H1 (cell line): ENCODE measurements at regions not wholly inside any gene's neighbourhood (a gene's known extent, or its start where the extent isn't known, plus 50 kb on each side); places are given as distances from the start of the nearest gene placed in this dataset.

ENCODE experiments used
- CBX5 ChIP-seq: fragments of 300-800, 300-1000 bp; sonication (generic); IDR thresholded peaks from 2 replicates; pipeline ENCODE4 v1.7.1; 2016; ENCODE audit warnings: antibody characterized with exemption, low read length, low read depth
- CEBPB ChIP-seq: IDR thresholded peaks from 2 replicates; pipeline ENCODE4 v1.6.1; 2012; ENCODE audit warnings: low read depth, low read length
- RFX5 ChIP-seq: IDR thresholded peaks from 2 replicates; pipeline ENCODE4 v1.6.1; 2011; ENCODE audit warnings: low read depth, low read length, improper control_type of control experiment, borderline replicate concordance
- RXRA ChIP-seq: IDR thresholded peaks from 2 replicates; pipeline ENCODE4 v1.6.1; 2011; ENCODE audit warnings: low read depth, mild to moderate bottlenecking, low read length, moderate library complexity; ENCODE audit not compliant: insufficient read depth
- TBP ChIP-seq: IDR thresholded peaks from 2 replicates; pipeline ENCODE4 v1.6.1; 2011; ENCODE audit warnings: low read depth, low read length, improper control_type of control experiment
- TF ChIP-seq, protein P1 (sequence below), 3 experiments: IDR thresholded peaks; 1 replicate in 2 of 3; 2 replicates in 1 of 3; pipeline versions ENCODE4 v1.5.1 to v1.6.1; 2011; ENCODE audit warnings: low read length in 3 of 3, mild to moderate bottlenecking in 3 of 3, inconsistent platforms in 2 of 3, low read depth in 1 of 3, moderate library complexity in 1 of 3; ENCODE audit not compliant: insufficient read depth in 1 of 3; ENCODE audit errors: control extremely low read depth in 1 of 3

DNA sequence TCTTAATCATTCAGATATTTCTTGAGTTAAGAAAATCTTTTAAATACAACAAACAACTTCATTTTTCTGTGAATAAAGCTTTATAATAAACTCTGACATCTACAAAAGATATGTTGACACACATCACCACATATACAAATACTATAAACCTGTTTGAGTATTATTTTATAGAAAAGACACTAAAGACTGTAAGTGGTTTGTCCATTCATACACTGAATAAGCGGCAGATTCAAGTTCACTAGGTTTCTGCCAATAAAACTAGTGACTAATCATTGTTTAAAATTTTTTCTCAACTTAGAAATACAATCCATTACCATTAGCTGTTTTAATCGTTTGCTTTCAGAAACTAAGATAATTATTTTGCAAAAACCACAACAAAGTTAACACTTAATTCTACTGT, 1900.0 kb downstream of the C4orf33 start:
- TF ChIP-seq, protein P1, sequence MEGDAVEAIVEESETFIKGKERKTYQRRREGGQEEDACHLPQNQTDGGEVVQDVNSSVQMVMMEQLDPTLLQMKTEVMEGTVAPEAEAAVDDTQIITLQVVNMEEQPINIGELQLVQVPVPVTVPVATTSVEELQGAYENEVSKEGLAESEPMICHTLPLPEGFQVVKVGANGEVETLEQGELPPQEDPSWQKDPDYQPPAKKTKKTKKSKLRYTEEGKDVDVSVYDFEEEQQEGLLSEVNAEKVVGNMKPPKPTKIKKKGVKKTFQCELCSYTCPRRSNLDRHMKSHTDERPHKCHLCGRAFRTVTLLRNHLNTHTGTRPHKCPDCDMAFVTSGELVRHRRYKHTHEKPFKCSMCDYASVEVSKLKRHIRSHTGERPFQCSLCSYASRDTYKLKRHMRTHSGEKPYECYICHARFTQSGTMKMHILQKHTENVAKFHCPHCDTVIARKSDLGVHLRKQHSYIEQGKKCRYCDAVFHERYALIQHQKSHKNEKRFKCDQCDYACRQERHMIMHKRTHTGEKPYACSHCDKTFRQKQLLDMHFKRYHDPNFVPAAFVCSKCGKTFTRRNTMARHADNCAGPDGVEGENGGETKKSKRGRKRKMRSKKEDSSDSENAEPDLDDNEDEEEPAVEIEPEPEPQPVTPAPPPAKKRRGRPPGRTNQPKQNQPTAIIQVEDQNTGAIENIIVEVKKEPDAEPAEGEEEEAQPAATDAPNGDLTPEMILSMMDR (IDR thresholded peaks at IDR 0.05; ENCODE audit: control extremely low read depth in 1 of 3, insufficient read depth in 1 of 3, low read depth in 1 of 3, low read length in 3 of 3): no peak
- TF ChIP-seq RFX5 (no peak), CEBPB (no peak), RXRA (no peak), TBP (no peak), CBX5 (no peak)
